ENCODE measurements at regions not wholly inside any gene's neighbourhood (a gene's known extent, or its start where the extent isn't known, plus 50 kb on each side); places are given as distances from the start of the nearest gene placed in this dataset.
A peak's percentile ranks its signal among the peaks of the same experiment; 100 is the strongest.

DNA sequence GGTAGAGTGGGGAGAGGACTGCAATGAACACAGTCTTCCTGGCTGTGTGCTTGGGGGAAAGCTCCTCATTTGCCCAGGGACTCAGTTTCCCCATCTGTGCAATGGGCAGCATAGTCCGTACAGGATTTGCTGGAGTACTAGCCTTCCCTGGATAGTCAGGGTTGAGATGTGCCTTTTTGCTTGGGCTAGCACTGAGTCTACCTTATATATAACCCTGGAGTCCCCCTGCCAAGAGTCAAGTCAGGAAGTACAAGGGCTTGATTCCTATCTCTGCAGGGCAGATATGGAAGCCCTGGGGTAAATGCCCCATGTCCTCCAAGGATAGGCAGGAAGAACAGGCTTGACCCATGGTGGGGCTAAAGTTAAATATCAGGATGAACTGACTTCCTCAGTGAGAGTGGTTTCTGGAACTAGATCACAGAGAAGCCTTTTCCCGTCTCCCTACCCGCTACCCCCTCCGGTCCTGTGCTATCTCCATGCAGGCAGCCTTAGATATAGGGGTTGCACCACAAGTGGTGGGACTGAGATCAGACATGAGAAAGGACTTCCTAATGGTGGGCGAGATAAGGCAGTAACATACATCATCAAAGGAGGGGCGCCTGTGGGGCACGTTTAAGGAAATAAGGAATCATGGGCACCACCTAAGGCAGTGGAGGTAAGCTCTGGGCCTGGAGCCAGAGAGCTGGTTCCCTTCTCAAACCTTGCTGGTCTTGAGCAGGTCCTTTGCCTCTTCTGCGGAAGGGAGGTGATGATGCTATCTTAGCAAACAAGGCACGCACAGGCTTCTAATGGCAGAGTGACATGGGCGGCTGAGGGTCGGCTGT lies 157.9 kb downstream of the MRPL14 start:
- H3K4me2 ChIP-seq (ENCODE audit: insufficient read depth, low read length) = peak overlapping the region; percentile 84
- no peaks in the 10 kb centered on the region for H3K27me3 ChIP-seq (ENCODE audit: control insufficient read depth in 2 of 2, insufficient read depth in 2 of 2, low read length in 2 of 2)
- intact Hi-C loops (cut with micrococcal nuclease) = loop anchor here (1.0 kb wide), 1 partner anchor 89 kb away; no protein-coding TSS in a partner anchor
- no peaks in the 10 kb centered on the region for H4K20me1 ChIP-seq (replicated peaks; ENCODE audit: control insufficient read depth, insufficient read depth, low read length)
- ChIA-PET CTCF (ENCODE audit: low intra/inter-chr PET ratio) (no interaction called here), POLR2A (interaction anchor here (0.5 to 1.7 kb wide), 7 partner anchors 17 to 183 kb away, joined by 3 to 5 read pairs (median 4); no protein-coding TSS in a partner anchor)
- peak overlapping the region; percentile 74 for H3K27ac ChIP-seq (ENCODE audit: extremely low read depth, low read depth, low read length)
- WGBS (ENCODE audit: insufficient coverage, low coverage, missing lambda C conversion rate) = 9% methylated on average over 11 of the region's 11 CpGs
- no peaks in the 10 kb centered on the region for H3K36me3 ChIP-seq (ENCODE audit: control insufficient read depth, insufficient read depth, low read length)
- peak; percentile 93 for FAIRE-seq
- H2AFZ ChIP-seq (ENCODE audit: low read depth, low read length) = peak overlapping the region; percentile 88
- ATAC-seq = peak; percentile 60
- no peak overlapping the region for H3K4me3 ChIP-seq
- no peaks in the 10 kb centered on the region for H3K9me3 ChIP-seq (replicated peaks; ENCODE audit: control insufficient read depth, insufficient read depth, low read depth, low read length)
- DNase-seq (ENCODE audit: extremely low read depth in 1 of 4, low spot score in 3 of 4) = peak; percentile 87 to 93 (median 88)
- H3K9ac ChIP-seq (ENCODE audit: insufficient read depth in 1 of 2, low read depth in 2 of 2, low read length in 2 of 2) = peak overlapping the region; percentile 57 to 66; a peak in 3 of 4 replicates
- peaks cover 59 to 86% of the 10 kb centered on the region in 2 experiments for H3K4me1 ChIP-seq (replicated peaks in 1 of 2; ENCODE audit: control insufficient read depth in 2 of 2, insufficient read depth in 2 of 2, low read length in 2 of 2)
- no TSS peak for BruUV-seq (replicated peaks)
- peaks cover 26% of the 10 kb centered on the region; the same call in 2 of the 3 replicates for H3K79me2 ChIP-seq (ENCODE audit: control insufficient read depth, insufficient read depth, low read length)
- no peaks in the 10 kb centered on the region for H3K9me1 ChIP-seq (ENCODE audit: control insufficient read depth, insufficient read depth, low read length)
- in situ Hi-C loops (cut with MboI) = no loop called here
- TF ChIP-seq YY1 (IDR thresholded peaks at IDR 0.05; ENCODE audit: borderline replicate concordance in 1 of 3, control insufficient read depth in 1 of 3, extremely low read depth in 1 of 3, insufficient read depth in 3 of 3, insufficient read length in 1 of 3, insufficient replicate concordance in 2 of 3, low read depth in 1 of 3, low read length in 2 of 3) = peak in 1 of 3 experiments; percentile 37
- TF ChIP-seq ESRRA (IDR thresholded peaks at IDR 0.05; ENCODE audit: borderline replicate concordance, low read depth) = 0 out of 2 replicates have a peak, but pooled peaks have one; percentile 5
- peak; percentile 45; the same call in 1 of the 2 replicates for TF ChIP-seq GTF2E2 (tag; IDR thresholded peaks at IDR 0.05)
- peak; percentile 60; the same call in 1 of the 2 replicates for TF ChIP-seq OTX1 (CRISPR knock-in tag; IDR thresholded peaks at IDR 0.05)
- TF ChIP-seq ZNF707 (CRISPR knock-in tag; conservative IDR thresholded peaks at IDR 0.05) = no peak
- no peak for TF ChIP-seq ZNF785 (CRISPR knock-in tag; IDR thresholded peaks at IDR 0.05)
- no peak for TF ChIP-seq MLX (CRISPR knock-in tag; conservative IDR thresholded peaks at IDR 0.05)
- no peak for TF ChIP-seq FOXA3 (CRISPR knock-in tag; conservative IDR thresholded peaks at IDR 0.05 in 1 of 2, IDR thresholded peaks at IDR 0.05 in 1 of 2)
- TF ChIP-seq CBFA2T2 (conservative IDR thresholded peaks at IDR 0.05) = peak; percentile 94
- no peak for TF ChIP-seq NFXL1 (CRISPR knock-in tag; IDR thresholded peaks at IDR 0.05)
- TF ChIP-seq, protein P1, sequence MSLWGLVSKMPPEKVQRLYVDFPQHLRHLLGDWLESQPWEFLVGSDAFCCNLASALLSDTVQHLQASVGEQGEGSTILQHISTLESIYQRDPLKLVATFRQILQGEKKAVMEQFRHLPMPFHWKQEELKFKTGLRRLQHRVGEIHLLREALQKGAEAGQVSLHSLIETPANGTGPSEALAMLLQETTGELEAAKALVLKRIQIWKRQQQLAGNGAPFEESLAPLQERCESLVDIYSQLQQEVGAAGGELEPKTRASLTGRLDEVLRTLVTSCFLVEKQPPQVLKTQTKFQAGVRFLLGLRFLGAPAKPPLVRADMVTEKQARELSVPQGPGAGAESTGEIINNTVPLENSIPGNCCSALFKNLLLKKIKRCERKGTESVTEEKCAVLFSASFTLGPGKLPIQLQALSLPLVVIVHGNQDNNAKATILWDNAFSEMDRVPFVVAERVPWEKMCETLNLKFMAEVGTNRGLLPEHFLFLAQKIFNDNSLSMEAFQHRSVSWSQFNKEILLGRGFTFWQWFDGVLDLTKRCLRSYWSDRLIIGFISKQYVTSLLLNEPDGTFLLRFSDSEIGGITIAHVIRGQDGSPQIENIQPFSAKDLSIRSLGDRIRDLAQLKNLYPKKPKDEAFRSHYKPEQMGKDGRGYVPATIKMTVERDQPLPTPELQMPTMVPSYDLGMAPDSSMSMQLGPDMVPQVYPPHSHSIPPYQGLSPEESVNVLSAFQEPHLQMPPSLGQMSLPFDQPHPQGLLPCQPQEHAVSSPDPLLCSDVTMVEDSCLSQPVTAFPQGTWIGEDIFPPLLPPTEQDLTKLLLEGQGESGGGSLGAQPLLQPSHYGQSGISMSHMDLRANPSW (CRISPR knock-in tag; IDR thresholded peaks at IDR 0.05) = no peak
- TF ChIP-seq, protein P2, sequence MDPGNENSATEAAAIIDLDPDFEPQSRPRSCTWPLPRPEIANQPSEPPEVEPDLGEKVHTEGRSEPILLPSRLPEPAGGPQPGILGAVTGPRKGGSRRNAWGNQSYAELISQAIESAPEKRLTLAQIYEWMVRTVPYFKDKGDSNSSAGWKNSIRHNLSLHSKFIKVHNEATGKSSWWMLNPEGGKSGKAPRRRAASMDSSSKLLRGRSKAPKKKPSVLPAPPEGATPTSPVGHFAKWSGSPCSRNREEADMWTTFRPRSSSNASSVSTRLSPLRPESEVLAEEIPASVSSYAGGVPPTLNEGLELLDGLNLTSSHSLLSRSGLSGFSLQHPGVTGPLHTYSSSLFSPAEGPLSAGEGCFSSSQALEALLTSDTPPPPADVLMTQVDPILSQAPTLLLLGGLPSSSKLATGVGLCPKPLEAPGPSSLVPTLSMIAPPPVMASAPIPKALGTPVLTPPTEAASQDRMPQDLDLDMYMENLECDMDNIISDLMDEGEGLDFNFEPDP (CRISPR knock-in tag; IDR thresholded peaks at IDR 0.05) = 0 out of 2 replicates have a peak, but pooled peaks have one; percentile 29
- peak; percentile 90 for TF ChIP-seq SMARCE1 (IDR thresholded peaks at IDR 0.05)
- TF ChIP-seq ZNF696 (CRISPR knock-in tag; conservative IDR thresholded peaks at IDR 0.05) = 0 out of 2 replicates have a peak, but pooled peaks have one; percentile 16
- TF ChIP-seq RFX1 (IDR thresholded peaks at IDR 0.05) = no peak
- peak; percentile 76; the same call in 1 of the 2 replicates for TF ChIP-seq ZNF584 (CRISPR knock-in tag; IDR thresholded peaks at IDR 0.05; ENCODE audit: low read depth)

All from K562 (cell line).